Neural cell (in vitro differentiated cells): ENCODE measurements at regions not wholly inside any gene's neighbourhood (a gene's known extent, or its start where the extent isn't known, plus 50 kb on each side); places are given as distances from the start of the nearest gene placed in this dataset.

Experiments
- H2AFZ ChIP-seq: fragments of 200-600, 300-800 bp; sonication (generic), shearing (Covaris generic); 2 replicates; pipeline ENCODE4 v1.6.0; 2014; ENCODE audit warnings: low read depth, mild to moderate bottlenecking, antibody characterized with exemption, low read length, moderate library complexity
- H3F3A ChIP-seq: fragments of 200-600 bp; shearing (Covaris generic); 2 replicates; pipeline ENCODE4 v1.6.1; 2016; ENCODE audit warnings: mild to moderate bottlenecking, moderate library complexity, mixed read lengths, antibody characterized with exemption, low read length; ENCODE audit not compliant: insufficient read depth, poor library complexity, severe bottlenecking
- H3K27ac ChIP-seq: fragments of 200-600, 300-800 bp; sonication (generic), shearing (Covaris generic); 2 replicates; pipeline ENCODE4 v1.5.1; 2014; ENCODE audit warnings: mild to moderate bottlenecking, low read length, moderate library complexity
- H3K27me3 ChIP-seq: fragments of 300-800, 200-600 bp; sonication (generic), shearing (Covaris generic); 2 replicates; pipeline ENCODE4 v1.6.0; 2014; ENCODE audit warnings: mild to moderate bottlenecking, low read depth, low read length, moderate library complexity; ENCODE audit not compliant: insufficient read depth
- H3K36me3 ChIP-seq: fragments of 300-800, 200-600 bp; sonication (generic), shearing (Covaris generic); 2 replicates; pipeline ENCODE4 v1.5.1; 2014; ENCODE audit warnings: mild to moderate bottlenecking, antibody characterized with exemption, low read length, moderate library complexity; ENCODE audit not compliant: insufficient read depth
- H3K4me2 ChIP-seq: fragments of 300-800, 200-600 bp; sonication (generic), shearing (Covaris generic); 2 replicates; pipeline ENCODE4 v1.6.0; 2014; ENCODE audit warnings: mild to moderate bottlenecking, low read length
- H3K4me3 ChIP-seq: fragments of 300-800, 200-600 bp; sonication (generic), shearing (Covaris generic); 2 replicates; pipeline ENCODE4 v1.5.1; 2014; ENCODE audit warnings: mild to moderate bottlenecking, low read length, moderate library complexity
- H3K79me2 ChIP-seq: fragments of 200-600 bp; shearing (Covaris generic); replicated peaks from 2 replicates; pipeline ENCODE4 v1.6.0; 2014; ENCODE audit warnings: mild to moderate bottlenecking, low read length, moderate library complexity; ENCODE audit not compliant: insufficient read depth
- H3K9ac ChIP-seq: fragments of 300-800, 200-600 bp; sonication (generic), shearing (Covaris generic); 2 replicates; pipeline ENCODE4 v1.6.1; 2016; ENCODE audit warnings: mild to moderate bottlenecking, low read length, mixed read lengths
- H3K9me2 ChIP-seq: fragments of 200-600 bp; shearing (Covaris generic); 2 replicates; pipeline ENCODE4 v1.6.1; 2016; ENCODE audit warnings: mild to moderate bottlenecking, low read length, mixed read lengths; ENCODE audit not compliant: insufficient read depth
- H3K9me3 ChIP-seq: fragments of 200-600, 300-800 bp; sonication (generic), shearing (Covaris generic); 2 replicates; pipeline ENCODE4 v1.6.1; 2016; ENCODE audit warnings: mild to moderate bottlenecking, mixed run types, low read length, moderate library complexity, mixed read lengths
- H4K20me1 ChIP-seq: fragments of 200-600 bp; shearing (Covaris generic); 2 replicates; pipeline ENCODE4 v1.6.1; 2016; ENCODE audit warnings: mild to moderate bottlenecking, mixed run types; ENCODE audit not compliant: insufficient read depth
- EZH2 ChIP-seq: fragments of 200-600, 300-800 bp; shearing (Covaris generic), sonication (generic); IDR thresholded peaks from 2 replicates; pipeline ENCODE4 v1.6.1; 2014; ENCODE audit warnings: antibody characterized with exemption, low read length, borderline replicate concordance, mild to moderate bottlenecking; ENCODE audit not compliant: insufficient read depth, poor library complexity, severe bottlenecking
- MXI1 ChIP-seq: fragments of 450-650 bp; conservative IDR thresholded peaks from 2 replicates; pipeline ENCODE4 v1.6.1; 2014; ENCODE audit warnings: antibody characterized with exemption, mild to moderate bottlenecking; ENCODE audit not compliant: poor library complexity, severe bottlenecking
- POLR2AphosphoS5 ChIP-seq: IDR thresholded peaks from 2 replicates; pipeline ENCODE4 v1.6.1; 2012
- RAD21 ChIP-seq: fragments of 450-650 bp; conservative IDR thresholded peaks from 2 replicates; pipeline ENCODE4 v1.6.1; 2014; ENCODE audit warnings: antibody characterized with exemption, mild to moderate bottlenecking, moderate library complexity
- SMC3 ChIP-seq: fragments of 450-650 bp; conservative IDR thresholded peaks from 2 replicates; pipeline ENCODE4 v1.6.1; 2014; ENCODE audit warnings: antibody characterized with exemption, mild to moderate bottlenecking, moderate library complexity; ENCODE audit not compliant: poor library complexity
- TF ChIP-seq, protein P1 (sequence below): IDR thresholded peaks from 2 replicates; pipeline ENCODE4 v1.6.1; 2012; ENCODE audit warnings: borderline replicate concordance
- TF ChIP-seq, protein P2 (sequence below): fragments of 450-650 bp; IDR thresholded peaks from 2 replicates; pipeline ENCODE4 v1.5.1; 2014; ENCODE audit warnings: antibody characterized with exemption, mild to moderate bottlenecking, moderate library complexity; ENCODE audit not compliant: poor library complexity, severe bottlenecking

DNA sequence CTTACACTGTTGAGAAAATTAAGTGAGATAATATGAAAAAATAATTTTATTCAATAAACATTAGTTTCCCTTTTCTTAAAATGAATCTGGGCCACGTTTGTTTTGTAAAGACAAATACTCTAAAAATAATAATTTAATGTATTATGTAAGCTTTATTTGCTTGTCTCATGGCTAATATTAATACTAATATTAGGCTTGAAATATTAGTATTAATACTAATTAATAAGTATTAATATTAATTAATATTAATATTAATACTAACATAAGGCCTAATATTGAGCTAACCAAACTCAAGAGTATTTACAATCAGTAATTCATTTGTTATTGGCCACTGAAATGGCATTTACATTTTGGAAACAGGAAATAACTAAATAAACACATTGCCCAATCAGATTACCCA is 280.1 kb upstream of the ESRRG start:
- Histone ChIP-seq H3K9ac (no peak overlapping the region), H3F3A (no peaks in the 10 kb centered on the region), H3K9me3 (no peaks in the 10 kb centered on the region), H3K27me3 (no peaks in the 10 kb centered on the region), H3K4me3 (no peak overlapping the region), H3K27ac (no peak overlapping the region), H4K20me1 (no peaks in the 10 kb centered on the region), H2AFZ (no peak overlapping the region), H3K9me2 (no peaks in the 10 kb centered on the region), H3K79me2 (no peaks in the 10 kb centered on the region), H3K36me3 (no peaks in the 10 kb centered on the region), H3K4me2 (no peak overlapping the region)
- TF ChIP-seq SMC3 (no peak), POLR2AphosphoS5 (no peak), MXI1 (no peak), EZH2 (no peak)
- TF ChIP-seq, protein P1, sequence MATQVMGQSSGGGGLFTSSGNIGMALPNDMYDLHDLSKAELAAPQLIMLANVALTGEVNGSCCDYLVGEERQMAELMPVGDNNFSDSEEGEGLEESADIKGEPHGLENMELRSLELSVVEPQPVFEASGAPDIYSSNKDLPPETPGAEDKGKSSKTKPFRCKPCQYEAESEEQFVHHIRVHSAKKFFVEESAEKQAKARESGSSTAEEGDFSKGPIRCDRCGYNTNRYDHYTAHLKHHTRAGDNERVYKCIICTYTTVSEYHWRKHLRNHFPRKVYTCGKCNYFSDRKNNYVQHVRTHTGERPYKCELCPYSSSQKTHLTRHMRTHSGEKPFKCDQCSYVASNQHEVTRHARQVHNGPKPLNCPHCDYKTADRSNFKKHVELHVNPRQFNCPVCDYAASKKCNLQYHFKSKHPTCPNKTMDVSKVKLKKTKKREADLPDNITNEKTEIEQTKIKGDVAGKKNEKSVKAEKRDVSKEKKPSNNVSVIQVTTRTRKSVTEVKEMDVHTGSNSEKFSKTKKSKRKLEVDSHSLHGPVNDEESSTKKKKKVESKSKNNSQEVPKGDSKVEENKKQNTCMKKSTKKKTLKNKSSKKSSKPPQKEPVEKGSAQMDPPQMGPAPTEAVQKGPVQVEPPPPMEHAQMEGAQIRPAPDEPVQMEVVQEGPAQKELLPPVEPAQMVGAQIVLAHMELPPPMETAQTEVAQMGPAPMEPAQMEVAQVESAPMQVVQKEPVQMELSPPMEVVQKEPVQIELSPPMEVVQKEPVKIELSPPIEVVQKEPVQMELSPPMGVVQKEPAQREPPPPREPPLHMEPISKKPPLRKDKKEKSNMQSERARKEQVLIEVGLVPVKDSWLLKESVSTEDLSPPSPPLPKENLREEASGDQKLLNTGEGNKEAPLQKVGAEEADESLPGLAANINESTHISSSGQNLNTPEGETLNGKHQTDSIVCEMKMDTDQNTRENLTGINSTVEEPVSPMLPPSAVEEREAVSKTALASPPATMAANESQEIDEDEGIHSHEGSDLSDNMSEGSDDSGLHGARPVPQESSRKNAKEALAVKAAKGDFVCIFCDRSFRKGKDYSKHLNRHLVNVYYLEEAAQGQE, result no peak
- TF ChIP-seq, protein P2, sequence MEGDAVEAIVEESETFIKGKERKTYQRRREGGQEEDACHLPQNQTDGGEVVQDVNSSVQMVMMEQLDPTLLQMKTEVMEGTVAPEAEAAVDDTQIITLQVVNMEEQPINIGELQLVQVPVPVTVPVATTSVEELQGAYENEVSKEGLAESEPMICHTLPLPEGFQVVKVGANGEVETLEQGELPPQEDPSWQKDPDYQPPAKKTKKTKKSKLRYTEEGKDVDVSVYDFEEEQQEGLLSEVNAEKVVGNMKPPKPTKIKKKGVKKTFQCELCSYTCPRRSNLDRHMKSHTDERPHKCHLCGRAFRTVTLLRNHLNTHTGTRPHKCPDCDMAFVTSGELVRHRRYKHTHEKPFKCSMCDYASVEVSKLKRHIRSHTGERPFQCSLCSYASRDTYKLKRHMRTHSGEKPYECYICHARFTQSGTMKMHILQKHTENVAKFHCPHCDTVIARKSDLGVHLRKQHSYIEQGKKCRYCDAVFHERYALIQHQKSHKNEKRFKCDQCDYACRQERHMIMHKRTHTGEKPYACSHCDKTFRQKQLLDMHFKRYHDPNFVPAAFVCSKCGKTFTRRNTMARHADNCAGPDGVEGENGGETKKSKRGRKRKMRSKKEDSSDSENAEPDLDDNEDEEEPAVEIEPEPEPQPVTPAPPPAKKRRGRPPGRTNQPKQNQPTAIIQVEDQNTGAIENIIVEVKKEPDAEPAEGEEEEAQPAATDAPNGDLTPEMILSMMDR, result no peak

DNA sequence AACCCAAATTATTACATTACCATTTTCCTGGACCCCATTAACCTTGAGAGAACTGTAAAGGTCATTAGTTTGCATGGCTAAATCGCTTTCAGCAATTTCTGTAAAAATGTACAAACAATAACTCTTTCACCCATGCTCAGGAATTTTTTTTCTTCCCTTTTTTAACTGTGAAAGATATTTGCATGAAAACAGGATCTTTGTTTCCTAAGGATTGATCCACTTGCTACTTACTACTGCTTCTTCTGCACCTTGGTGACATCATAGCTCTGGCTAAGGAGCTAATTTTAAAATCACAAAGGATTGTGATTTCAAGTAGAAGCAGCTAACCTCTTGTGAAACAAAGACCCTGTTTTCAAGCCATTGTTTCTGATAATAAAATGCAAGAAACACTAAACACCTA is 274.6 kb upstream of the ESRRG start:
- Histone ChIP-seq H3K4me2 (no peak overlapping the region), H3K27ac (no peak overlapping the region), H3F3A (no peaks in the 10 kb centered on the region), H3K9me3 (no peaks in the 10 kb centered on the region), H2AFZ (no peak overlapping the region), H3K36me3 (no peaks in the 10 kb centered on the region), H3K4me3 (no peak overlapping the region), H4K20me1 (no peaks in the 10 kb centered on the region), H3K9me2 (no peaks in the 10 kb centered on the region), H3K79me2 (no peaks in the 10 kb centered on the region), H3K9ac (no peak overlapping the region), H3K27me3 (no peaks in the 10 kb centered on the region)
- TF ChIP-seq RAD21 (no peak), SMC3 (no peak)
- TF ChIP-seq, protein P2, result no peak
